OCI-LY3 (cell line): ENCODE measurements at regions not wholly inside any gene's neighbourhood (a gene's known extent, or its start where the extent isn't known, plus 50 kb on each side); places are given as distances from the start of the nearest gene placed in this dataset.

Experiments
- EZH2phosphoT487 ChIP-seq: fragments of 200-600 bp; shearing (Covaris generic); IDR thresholded peaks from 2 replicates; pipeline ENCODE4 v1.6.1; 2018; ENCODE audit warnings: antibody characterized with exemption, mixed run types, low read depth
- TF ChIP-seq, protein P1 (sequence below): fragments of 200-600, 300-600 bp; sonication (generic); IDR thresholded peaks from 2 replicates; pipeline ENCODE4 v1.5.1; 2014; ENCODE audit warnings: antibody characterized with exemption, low read length, low read depth

DNA sequence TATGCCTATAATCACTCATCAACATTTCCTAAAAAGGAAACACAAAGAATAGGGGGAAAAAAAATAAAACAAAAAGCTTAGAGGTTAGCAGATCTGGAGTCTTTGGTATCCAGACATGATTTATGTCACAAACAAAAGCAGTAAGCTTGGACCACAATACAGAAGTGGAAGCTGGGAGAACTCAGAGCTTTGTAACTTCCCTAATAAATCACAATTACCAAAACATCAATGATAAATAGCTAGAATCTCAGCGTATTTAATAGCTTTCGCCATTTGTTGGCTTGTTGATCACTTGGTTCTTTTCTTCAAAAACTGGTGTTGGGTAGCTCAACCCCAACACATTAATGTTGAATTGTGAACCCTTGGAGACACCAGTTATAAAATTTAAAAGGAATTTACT, 392.5 kb downstream of the IRS1 start:
- TF ChIP-seq, protein P1, sequence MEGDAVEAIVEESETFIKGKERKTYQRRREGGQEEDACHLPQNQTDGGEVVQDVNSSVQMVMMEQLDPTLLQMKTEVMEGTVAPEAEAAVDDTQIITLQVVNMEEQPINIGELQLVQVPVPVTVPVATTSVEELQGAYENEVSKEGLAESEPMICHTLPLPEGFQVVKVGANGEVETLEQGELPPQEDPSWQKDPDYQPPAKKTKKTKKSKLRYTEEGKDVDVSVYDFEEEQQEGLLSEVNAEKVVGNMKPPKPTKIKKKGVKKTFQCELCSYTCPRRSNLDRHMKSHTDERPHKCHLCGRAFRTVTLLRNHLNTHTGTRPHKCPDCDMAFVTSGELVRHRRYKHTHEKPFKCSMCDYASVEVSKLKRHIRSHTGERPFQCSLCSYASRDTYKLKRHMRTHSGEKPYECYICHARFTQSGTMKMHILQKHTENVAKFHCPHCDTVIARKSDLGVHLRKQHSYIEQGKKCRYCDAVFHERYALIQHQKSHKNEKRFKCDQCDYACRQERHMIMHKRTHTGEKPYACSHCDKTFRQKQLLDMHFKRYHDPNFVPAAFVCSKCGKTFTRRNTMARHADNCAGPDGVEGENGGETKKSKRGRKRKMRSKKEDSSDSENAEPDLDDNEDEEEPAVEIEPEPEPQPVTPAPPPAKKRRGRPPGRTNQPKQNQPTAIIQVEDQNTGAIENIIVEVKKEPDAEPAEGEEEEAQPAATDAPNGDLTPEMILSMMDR, result no peak
- no peak for TF ChIP-seq EZH2phosphoT487
